ENCODE measurements at regions not wholly inside any gene's neighbourhood (a gene's known extent, or its start where the extent isn't known, plus 50 kb on each side); places are given as distances from the start of the nearest gene placed in this dataset.

GRCh38 chr20:11255860-11256259 is 582.1 kb upstream of the JAG1 start:
- Histone ChIP-seq H3K27ac (no peak overlapping the region), H2AFZ (no peak overlapping the region), H3K4me3 (no peak overlapping the region), H4K20me1 (ENCODE audit: insufficient read depth) (no peaks in the 10 kb centered on the region), H3K79me2 (ENCODE audit: low read depth) (no peaks in the 10 kb centered on the region), H3K27me3 (ENCODE audit: insufficient read depth, low read depth) (no peaks in the 10 kb centered on the region), H3K36me3 (ENCODE audit: low read depth) (no peaks in the 10 kb centered on the region), H3F3A (ENCODE audit: insufficient read depth, low read depth) (no peaks in the 10 kb centered on the region), H3K4me2 (no peak overlapping the region), H3K4me1 (replicated peaks; ENCODE audit: insufficient read depth) (no peaks in the 10 kb centered on the region), H3K9me3 (ENCODE audit: insufficient read depth, low read depth) (peaks cover 13% of the 10 kb centered on the region), H3K9me2 (ENCODE audit: insufficient read depth) (peaks cover 1% of the 10 kb centered on the region; the same call in 1 of the 2 replicates)
- ChIA-PET POLR2A (ENCODE audit: unreplicated experiment) (no interaction called here), CTCF (no interaction called here)
- no peak for DNase-seq
- intact Hi-C loops (cut with micrococcal nuclease; ENCODE audit: unreplicated experiment): no loop called here
- BruUV-seq (replicated peaks): no TSS peak
- TF ChIP-seq EZH2 (IDR thresholded peaks at IDR 0.05; ENCODE audit: low read depth): no peak
- TF ChIP-seq CTCF (conservative IDR thresholded peaks at IDR 0.05): no peak

- Histone ChIP-seq H3F3A (ENCODE audit: insufficient read depth, low read depth) (no peaks in the 10 kb centered on the region), H3K27ac (no peak overlapping the region), H2AFZ (no peak overlapping the region), H3K4me2 (no peak overlapping the region), H3K9me3 (ENCODE audit: insufficient read depth, low read depth) (no peaks in the 10 kb centered on the region), H3K9me2 (ENCODE audit: insufficient read depth) (no peaks in the 10 kb centered on the region), H3K27me3 (ENCODE audit: insufficient read depth, low read depth) (no peaks in the 10 kb centered on the region), H4K20me1 (ENCODE audit: insufficient read depth) (no peaks in the 10 kb centered on the region), H3K4me3 (no peak overlapping the region), H3K4me1 (replicated peaks; ENCODE audit: insufficient read depth) (no peaks in the 10 kb centered on the region), H3K79me2 (ENCODE audit: low read depth) (no peaks in the 10 kb centered on the region), H3K36me3 (ENCODE audit: low read depth) (no peaks in the 10 kb centered on the region)
- ChIA-PET POLR2A (ENCODE audit: unreplicated experiment) (no interaction called here), CTCF (no interaction called here)
- DNase-seq: no peak
- TF ChIP-seq CTCF (conservative IDR thresholded peaks at IDR 0.05): no peak
- TF ChIP-seq EZH2 (IDR thresholded peaks at IDR 0.05; ENCODE audit: low read depth): no peak
- intact Hi-C loops (cut with micrococcal nuclease; ENCODE audit: unreplicated experiment): no loop called here
- no TSS peak for BruUV-seq (replicated peaks)
These were observed 586.8 kb upstream of the JAG1 start for GRCh38 chr20:11260611-11261010.

GRCh38 chr20:11261533-11262000 is 587.8 kb upstream of the JAG1 start:
- Histone ChIP-seq H3K27ac (no peak overlapping the region), H3K36me3 (ENCODE audit: low read depth) (no peaks in the 10 kb centered on the region), H3K9me3 (ENCODE audit: insufficient read depth, low read depth) (no peaks in the 10 kb centered on the region), H3F3A (ENCODE audit: insufficient read depth, low read depth) (peaks cover 5% of the 10 kb centered on the region; the same call in 1 of the 2 replicates), H3K4me1 (replicated peaks; ENCODE audit: insufficient read depth) (peaks cover 5% of the 10 kb centered on the region), H3K9me2 (ENCODE audit: insufficient read depth) (no peaks in the 10 kb centered on the region), H3K79me2 (ENCODE audit: low read depth) (no peaks in the 10 kb centered on the region), H4K20me1 (ENCODE audit: insufficient read depth) (no peaks in the 10 kb centered on the region), H3K4me3 (no peak overlapping the region), H2AFZ (no peak overlapping the region), H3K4me2 (no peak overlapping the region), H3K27me3 (ENCODE audit: insufficient read depth, low read depth) (no peaks in the 10 kb centered on the region)
- ChIA-PET CTCF (interaction anchor here (0.5 kb wide), 1 partner anchor 564 kb away, joined by 3 read pairs; no protein-coding TSS in a partner anchor), POLR2A (ENCODE audit: unreplicated experiment) (no interaction called here)
- DNase-seq: no peak
- TF ChIP-seq EZH2 (IDR thresholded peaks at IDR 0.05; ENCODE audit: low read depth) (no peak), CTCF (conservative IDR thresholded peaks at IDR 0.05) (no peak)
- BruUV-seq (replicated peaks): no TSS peak
- intact Hi-C loops (cut with micrococcal nuclease; ENCODE audit: unreplicated experiment): no loop called here
